Stromal cell of bone marrow (primary cell): ENCODE measurements at regions not wholly inside any gene's neighbourhood (a gene's known extent, or its start where the extent isn't known, plus 50 kb on each side); places are given as distances from the start of the nearest gene placed in this dataset.

ENCODE experiments used
- DNase-seq: peaks from one replicate; pipeline ENCODE4 v3.0.0-alpha.2; 2012; ENCODE audit warnings: low read depth

- no peak for DNase-seq
These were observed 408.6 kb upstream of the IRX4 start for GRCh38 chr5:2291146-2291840.

GRCh38 chr5:2289380-2289779 is 406.7 kb upstream of the IRX4 start:
- DNase-seq: no peak

GRCh38 chr5:2288968-2289367 is 406.2 kb upstream of the IRX4 start:
- DNase-seq: no peak

GRCh38 chr5:2288466-2288865 is 405.7 kb upstream of the IRX4 start:
- no peak for DNase-seq

GRCh38 chr5:2286250-2286649 is 403.5 kb upstream of the IRX4 start:
- no peak for DNase-seq

- DNase-seq: no peak
These were observed 402.0 kb upstream of the IRX4 start for GRCh38 chr5:2284678-2285077.

GRCh38 chr5:2283481-2284045 is 400.8 kb upstream of the IRX4 start:
- no peak for DNase-seq

GRCh38 chr5:2282893-2283292 is 400.2 kb upstream of the IRX4 start:
- DNase-seq: no peak

GRCh38 chr5:2282034-2282690 is 399.4 kb upstream of the IRX4 start:
- no peak for DNase-seq

GRCh38 chr5:2281446-2281845 is 398.7 kb upstream of the IRX4 start:
- no peak for DNase-seq

GRCh38 chr5:2280318-2280717 is 397.6 kb upstream of the IRX4 start:
- DNase-seq: no peak

GRCh38 chr5:2278825-2279456 is 396.2 kb upstream of the IRX4 start:
- DNase-seq: no peak

- DNase-seq: no peak
These were observed 395.2 kb upstream of the IRX4 start for GRCh38 chr5:2277886-2278285.

GRCh38 chr5:2276101-2276500 is 393.4 kb upstream of the IRX4 start:
- no peak for DNase-seq

- no peak for DNase-seq
These were observed 390.0 kb upstream of the IRX4 start for GRCh38 chr5:2272755-2273154.

GRCh38 chr5:2272039-2272438 is 389.3 kb upstream of the IRX4 start:
- no peak for DNase-seq

- no peak for DNase-seq
These were observed 388.6 kb upstream of the IRX4 start for GRCh38 chr5:2271316-2271715.

- no peak for DNase-seq
These were observed 387.7 kb upstream of the IRX4 start for GRCh38 chr5:2270467-2270866.

GRCh38 chr5:2269656-2270055 is 386.9 kb upstream of the IRX4 start:
- DNase-seq: no peak

GRCh38 chr5:2267991-2268390 is 385.3 kb upstream of the IRX4 start:
- no peak for DNase-seq

- no peak for DNase-seq
These were observed 384.0 kb upstream of the IRX4 start for GRCh38 chr5:2266641-2267240.

- DNase-seq: no peak
These were observed 382.6 kb upstream of the IRX4 start for GRCh38 chr5:2265341-2265740.

- no peak for DNase-seq
These were observed 381.0 kb upstream of the IRX4 start for GRCh38 chr5:2263763-2264162.
